Left lung (tissue), 4 donors: ENCODE measurements at regions not wholly inside any gene's neighbourhood (a gene's known extent, or its start where the extent isn't known, plus 50 kb on each side); places are given as distances from the start of the nearest gene placed in this dataset.

Source experiments
- ATAC-seq: fragments of 200-7000 bp; cut with Tn5 transposase; one replicate; pipeline ENCODE4 v1.9.1; 2020; ENCODE audit warnings: moderate library complexity
- DNase-seq, 4 donors: peaks; one replicate each; pipeline ENCODE4 v3.0.0-alpha.2; 2013 to 2020
- H3K27ac ChIP-seq, 2 donors: fragments of 200-600 bp; sonication (generic) in 1 of 2; one replicate each; pipeline versions ENCODE4 v1.5.0 to v1.8.0; 2020 to 2021
- H3K27me3 ChIP-seq, 2 donors: fragments of 200-600 bp; sonication (generic) in 1 of 2; one replicate each; pipeline versions ENCODE4 v1.5.0 to v1.8.0; 2020 to 2021
- H3K36me3 ChIP-seq, 2 donors: fragments of 200-600 bp; sonication (generic) in 1 of 2; one replicate each; pipeline versions ENCODE4 v1.5.0 to v1.8.0; 2020 to 2021
- H3K4me1 ChIP-seq, 2 donors: fragments of 200-600 bp; one replicate each; pipeline ENCODE4 v1.8.0; 2021
- H3K4me3 ChIP-seq, 2 donors: fragments of 200-600 bp; sonication (generic) in 1 of 2; one replicate each; pipeline versions ENCODE4 v1.5.0 to v1.8.0; 2020 to 2021; ENCODE audit warnings: mild to moderate bottlenecking in 1 of 2
- H3K9me3 ChIP-seq, 2 donors: fragments of 200-600 bp; sonication (generic) in 1 of 2; one replicate each; pipeline versions ENCODE4 v1.5.0 to v1.8.0; 2020 to 2021
- intact Hi-C, 2 donors: fragments of 100-400 bp; cut with DNase I; formaldehyde crosslinking; loops; one replicate each; pipeline versions ENCODE4 v1.11.2 to v1.14.2; 2022
- TF ChIP-seq, protein P1 (sequence below), 2 donors: fragments of 200-600 bp; sonication (generic) in 1 of 2; IDR thresholded peaks; one replicate each; pipeline versions ENCODE4 v1.5.0 to v1.8.0; 2021; ENCODE audit warnings: antibody characterized with exemption in 2 of 2
- donor health status: DM: no; HTN: yes; CAD: no.
- donor health status: DM: no; HTN: no; CAD: no.

DNA sequence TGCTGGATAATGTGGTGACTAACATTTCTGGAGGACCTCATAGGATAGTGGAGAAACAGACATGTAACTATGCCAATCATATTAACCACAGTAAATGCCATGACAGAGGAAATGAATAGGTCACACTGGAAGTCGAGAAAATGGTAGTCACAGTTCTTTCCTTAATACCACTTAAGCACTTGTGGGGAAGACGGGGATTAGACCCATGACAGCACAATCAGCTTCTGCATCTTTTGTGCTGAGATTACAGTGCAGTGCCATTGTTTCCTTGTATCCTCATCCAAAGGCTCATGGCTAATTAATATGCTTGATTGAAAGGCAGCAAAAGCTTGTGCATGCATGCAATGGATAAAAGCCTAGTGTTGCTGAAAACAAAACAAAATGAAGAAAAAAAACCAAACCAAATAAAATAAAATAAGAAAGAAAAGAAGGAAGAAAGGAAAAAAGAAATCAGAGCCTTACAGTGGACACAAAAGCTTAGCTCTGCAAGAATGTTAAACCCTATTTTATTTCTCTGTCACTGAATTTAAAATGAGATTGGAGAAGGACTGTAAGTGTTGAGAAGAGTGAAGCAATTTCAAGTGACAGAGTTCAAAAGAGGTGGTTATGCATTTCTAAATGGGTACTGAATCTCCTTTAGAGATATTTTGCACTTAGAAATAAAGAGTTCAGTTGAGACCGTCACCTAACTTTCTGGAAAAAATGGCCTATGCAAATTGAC, 1011.9 kb downstream of the CDH8 start:
- DNase-seq (no peak), ATAC-seq (no peak)
- H3K36me3 ChIP-seq, result no peaks in the 10 kb centered on the region
- H3K9me3 ChIP-seq, result no peaks in the 10 kb centered on the region
- no peaks in the 10 kb centered on the region for H3K27me3 ChIP-seq
- H3K27ac ChIP-seq, result no peak overlapping the region
- TF ChIP-seq, protein P1, sequence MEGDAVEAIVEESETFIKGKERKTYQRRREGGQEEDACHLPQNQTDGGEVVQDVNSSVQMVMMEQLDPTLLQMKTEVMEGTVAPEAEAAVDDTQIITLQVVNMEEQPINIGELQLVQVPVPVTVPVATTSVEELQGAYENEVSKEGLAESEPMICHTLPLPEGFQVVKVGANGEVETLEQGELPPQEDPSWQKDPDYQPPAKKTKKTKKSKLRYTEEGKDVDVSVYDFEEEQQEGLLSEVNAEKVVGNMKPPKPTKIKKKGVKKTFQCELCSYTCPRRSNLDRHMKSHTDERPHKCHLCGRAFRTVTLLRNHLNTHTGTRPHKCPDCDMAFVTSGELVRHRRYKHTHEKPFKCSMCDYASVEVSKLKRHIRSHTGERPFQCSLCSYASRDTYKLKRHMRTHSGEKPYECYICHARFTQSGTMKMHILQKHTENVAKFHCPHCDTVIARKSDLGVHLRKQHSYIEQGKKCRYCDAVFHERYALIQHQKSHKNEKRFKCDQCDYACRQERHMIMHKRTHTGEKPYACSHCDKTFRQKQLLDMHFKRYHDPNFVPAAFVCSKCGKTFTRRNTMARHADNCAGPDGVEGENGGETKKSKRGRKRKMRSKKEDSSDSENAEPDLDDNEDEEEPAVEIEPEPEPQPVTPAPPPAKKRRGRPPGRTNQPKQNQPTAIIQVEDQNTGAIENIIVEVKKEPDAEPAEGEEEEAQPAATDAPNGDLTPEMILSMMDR (IDR thresholded peaks at IDR 0.05), result no peak
- intact Hi-C loops, result no loop called here
- no peaks in the 10 kb centered on the region for H3K4me1 ChIP-seq
- no peak overlapping the region for H3K4me3 ChIP-seq

DNA sequence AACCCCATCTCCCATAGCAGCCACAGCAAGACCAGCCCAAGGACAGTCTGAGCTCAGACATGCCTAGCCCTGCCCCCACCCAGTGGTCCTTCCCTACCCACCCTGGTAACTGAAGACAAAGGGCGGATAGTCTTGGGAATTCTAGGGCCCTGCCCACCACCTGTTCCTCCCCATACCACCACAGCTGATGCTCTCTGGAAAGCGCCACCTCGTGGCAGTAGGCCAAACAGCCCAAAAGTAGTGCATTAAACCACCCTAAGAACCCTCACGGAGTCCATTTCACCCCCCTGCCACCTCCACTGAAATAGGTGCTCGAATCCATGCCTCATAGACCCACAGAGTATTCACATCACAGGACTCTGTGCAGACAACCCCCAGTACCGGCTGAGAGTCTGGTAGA, 1021.4 kb downstream of the CDH8 start:
- ATAC-seq (no peak), DNase-seq (no peak)
- no peaks in the 10 kb centered on the region for H3K4me1 ChIP-seq
- H3K27ac ChIP-seq, result no peak overlapping the region
- no peaks in the 10 kb centered on the region for H3K27me3 ChIP-seq
- no peaks in the 10 kb centered on the region for H3K36me3 ChIP-seq
- no peak overlapping the region for H3K4me3 ChIP-seq
- TF ChIP-seq, protein P1 (IDR thresholded peaks at IDR 0.05), result no peak
- peaks cover 0 to 2% of the 10 kb centered on the region in 2 donors for H3K9me3 ChIP-seq
- intact Hi-C loops, result no loop called here

DNA sequence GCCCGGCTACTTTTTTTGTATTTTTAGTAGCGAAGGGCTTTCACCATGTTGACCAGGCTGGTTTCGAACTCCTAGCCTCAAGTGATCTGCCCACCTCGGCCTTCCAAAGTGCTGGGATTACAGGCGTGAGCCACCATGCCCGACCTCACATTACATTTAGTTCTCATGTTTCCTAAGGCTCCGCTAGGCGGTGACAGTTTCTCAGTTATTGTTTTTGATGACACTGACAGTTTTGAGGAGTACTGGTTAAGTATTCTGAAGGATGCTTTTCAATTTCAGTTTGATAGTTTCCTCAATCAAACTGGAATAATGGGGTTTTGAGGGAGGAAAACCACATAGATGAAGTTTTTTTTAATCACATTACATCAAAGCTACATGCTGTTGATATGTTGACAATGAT, 1028.5 kb downstream of the CDH8 start:
- Histone ChIP-seq H3K4me1 (no peaks in the 10 kb centered on the region), H3K4me3 (no peak overlapping the region), H3K36me3 (no peaks in the 10 kb centered on the region), H3K27ac (no peak overlapping the region), H3K27me3 (no peaks in the 10 kb centered on the region), H3K9me3 (no peaks in the 10 kb centered on the region)
- intact Hi-C loops, result no loop called here
- DNase-seq, result no peak
- ATAC-seq, result no peak
- TF ChIP-seq, protein P1 (IDR thresholded peaks at IDR 0.05), result no peak

DNA sequence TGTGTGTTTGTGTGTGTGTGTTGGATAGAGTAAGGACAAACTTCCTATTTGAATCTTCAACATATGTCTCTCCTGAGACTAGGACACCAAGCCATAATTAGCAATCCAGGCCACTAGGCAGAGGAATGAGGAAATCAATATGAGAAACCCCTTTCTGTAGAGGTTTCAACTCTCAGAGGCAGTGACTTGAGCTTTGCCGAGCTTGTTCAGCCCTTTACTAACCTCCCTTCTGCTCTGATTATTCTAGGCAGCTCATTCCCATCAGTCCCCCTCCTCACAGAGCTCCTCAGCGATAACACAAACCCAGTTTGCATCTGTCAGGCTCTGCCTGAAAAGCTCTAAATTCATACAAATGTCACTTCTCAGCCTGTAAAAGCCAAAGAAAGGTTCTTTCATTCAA, 1030.3 kb downstream of the CDH8 start:
- no peak for ATAC-seq
- TF ChIP-seq, protein P1 (IDR thresholded peaks at IDR 0.05), result no peak
- intact Hi-C loops, result no loop called here

DNA sequence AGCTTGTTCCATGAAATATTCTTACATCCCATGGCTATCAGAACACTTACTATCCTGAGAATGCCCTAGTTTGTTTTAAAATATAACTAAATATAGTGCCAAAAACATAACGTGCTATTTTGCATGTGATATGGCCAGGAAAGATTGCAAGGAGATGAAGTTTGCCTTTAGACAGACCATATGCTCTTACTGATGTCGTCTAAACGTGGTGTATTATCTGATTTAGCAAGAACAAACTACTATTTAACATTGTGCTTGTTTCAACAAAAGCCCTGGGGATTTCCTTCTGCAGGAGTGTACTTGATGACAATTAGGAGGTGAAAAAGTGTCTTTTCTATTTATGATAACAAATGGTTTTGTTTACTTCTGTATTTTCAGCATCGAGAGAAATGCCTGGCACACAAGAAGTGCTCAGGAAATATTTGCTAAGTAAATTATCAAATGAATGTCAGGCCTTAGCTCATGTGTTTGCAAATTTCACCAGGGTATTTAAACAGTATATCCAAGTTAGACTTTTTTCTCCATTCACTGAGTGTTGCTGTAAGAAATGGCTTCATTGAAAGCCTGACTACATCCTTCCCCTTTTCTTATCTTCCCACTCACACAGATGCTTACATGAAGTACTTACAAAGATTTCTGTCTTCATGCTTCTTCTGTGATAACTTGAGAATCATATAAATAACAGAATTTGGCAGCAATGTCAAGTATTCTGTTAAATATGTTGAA, 1033.6 kb downstream of the CDH8 start:
- H3K4me1 ChIP-seq, result no peaks in the 10 kb centered on the region
- no peak overlapping the region for H3K4me3 ChIP-seq
- ATAC-seq, result no peak
- no peaks in the 10 kb centered on the region for H3K27me3 ChIP-seq
- TF ChIP-seq, protein P1 (IDR thresholded peaks at IDR 0.05), result no peak
- H3K36me3 ChIP-seq, result no peaks in the 10 kb centered on the region
- DNase-seq, result peak in 2 of 4 donors; percentile 13 to 25
- intact Hi-C loops, result no loop called here
- no peak overlapping the region for H3K27ac ChIP-seq
- H3K9me3 ChIP-seq, result no peaks in the 10 kb centered on the region

More for the DNA sequence above, 1030.3 kb downstream of the CDH8 start:
- no peaks in the 10 kb centered on the region for H3K36me3 ChIP-seq
- H3K27me3 ChIP-seq, result no peaks in the 10 kb centered on the region
- H3K27ac ChIP-seq, result no peak overlapping the region
- DNase-seq, result no peak
- no peaks in the 10 kb centered on the region for H3K9me3 ChIP-seq
- H3K4me3 ChIP-seq, result no peak overlapping the region
- H3K4me1 ChIP-seq, result no peaks in the 10 kb centered on the region
